ENCODE measurements at regions not wholly inside any gene's neighbourhood (a gene's known extent, or its start where the extent isn't known, plus 50 kb on each side); places are given as distances from the start of the nearest gene placed in this dataset.
"Not testable (repeated sequence)": the region's sequence is repeated elsewhere in the genome, so short reads cannot be mapped to it uniquely, and the experiment has no call there.

DNA sequence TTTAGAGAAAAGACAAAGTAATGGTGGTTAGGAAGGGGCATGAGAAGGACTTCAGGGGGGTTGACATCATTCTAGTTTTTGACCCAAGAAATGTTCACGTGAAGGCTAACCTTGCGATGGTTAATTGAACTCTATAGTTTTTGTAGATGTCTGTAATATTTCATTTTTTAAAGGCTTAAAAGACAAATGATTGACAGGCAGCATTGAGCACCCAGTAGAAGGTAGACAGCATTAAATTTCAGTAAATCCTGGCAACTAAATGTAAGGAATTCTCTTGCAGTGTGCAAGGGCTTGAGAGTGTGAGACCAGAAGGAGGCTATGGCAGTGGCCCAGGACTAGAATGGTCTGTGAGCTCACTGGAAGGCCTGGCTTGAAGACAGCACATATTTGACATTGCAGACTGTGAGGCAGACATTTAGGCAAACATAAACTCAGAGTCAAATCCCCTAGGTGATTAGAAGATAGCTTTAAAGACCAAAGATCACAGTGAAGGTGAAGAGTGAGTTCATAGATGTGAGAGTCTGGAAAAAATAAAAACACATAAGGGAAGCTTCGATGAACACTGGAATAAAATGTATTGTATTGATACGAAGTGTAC, 100.1 kb upstream of the MAP4K4 start:
- CTCF ChIA-PET = interaction anchor here (0.9 to 1.2 kb wide), 2 partner anchors 43 to 179 kb away, joined by 3 read pairs; no protein-coding TSS in a partner anchor
- H3K27ac Mint-ChIP-seq = no peak overlapping the region
- H3K4me1 Mint-ChIP-seq (ENCODE audit: low read depth) = peaks cover 22% of the 10 kb centered on the region
- intact Hi-C loops (cut with micrococcal nuclease) = no loop called here
- H3K9me3 Mint-ChIP-seq = no peaks in the 10 kb centered on the region
- no peak for DNase-seq
- no peaks in the 10 kb centered on the region for H3K27me3 Mint-ChIP-seq (ENCODE audit: low read depth)
- H3K4me3 Mint-ChIP-seq = no peak overlapping the region
- H3K36me3 Mint-ChIP-seq (ENCODE audit: low read depth) = no peaks in the 10 kb centered on the region

DNA sequence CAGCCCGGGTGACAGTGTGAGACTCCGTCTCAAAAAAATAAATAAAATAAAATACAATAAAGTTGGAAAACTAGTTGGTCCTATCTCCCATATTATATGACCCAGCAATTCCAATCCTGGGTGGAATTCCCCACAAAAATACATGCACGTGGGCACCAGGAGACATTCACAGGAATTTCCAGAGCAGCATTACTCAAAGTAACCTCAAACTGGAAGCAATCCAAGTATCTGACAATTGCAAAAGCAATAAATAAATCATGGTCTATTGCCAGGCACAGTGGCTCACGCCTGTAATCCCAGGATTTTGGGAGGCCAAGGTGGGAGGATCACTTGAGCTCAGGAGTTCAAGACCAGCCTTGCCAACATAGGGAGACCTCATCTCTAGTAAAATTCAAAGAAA, 101.2 kb upstream of the MAP4K4 start:
- DNase-seq = no peak
- intact Hi-C loops (cut with micrococcal nuclease) = no loop called here

DNA sequence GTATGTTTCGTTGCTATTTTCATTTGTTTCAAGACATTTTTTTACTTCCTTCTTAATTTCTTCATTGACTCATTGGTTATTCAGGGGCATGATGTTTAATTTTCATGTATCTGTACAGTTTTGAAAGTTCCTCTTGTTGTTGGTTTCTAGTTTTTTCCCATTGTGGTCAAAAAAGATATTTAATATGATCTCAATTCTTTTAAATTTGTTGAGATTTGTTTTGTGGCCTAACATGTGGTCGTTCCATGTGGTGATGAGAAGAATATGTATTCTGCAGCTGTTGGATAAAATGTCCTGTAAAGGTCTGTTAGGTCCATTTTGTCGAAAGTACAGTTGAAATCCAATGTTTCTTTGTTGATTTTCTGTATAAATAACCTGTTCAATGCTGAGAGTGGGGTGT, 110.3 kb upstream of the MAP4K4 start:
- H3K27me3 Mint-ChIP-seq (ENCODE audit: low read depth) = no peaks in the 10 kb centered on the region
- intact Hi-C loops (cut with micrococcal nuclease) = no loop called here
- H3K9me3 Mint-ChIP-seq = peaks cover 8% of the 10 kb centered on the region
- peaks cover 1% of the 10 kb centered on the region for H3K36me3 Mint-ChIP-seq (ENCODE audit: low read depth)
- CTCF ChIA-PET = no interaction called here
- no peak for DNase-seq
- H3K27ac Mint-ChIP-seq = no peak overlapping the region
- no peak overlapping the region for H3K4me3 Mint-ChIP-seq
- no peaks in the 10 kb centered on the region for H3K4me1 Mint-ChIP-seq (ENCODE audit: low read depth)

More for the DNA sequence above, 101.2 kb upstream of the MAP4K4 start:
- no peaks in the 10 kb centered on the region for H3K9me3 Mint-ChIP-seq
- CTCF ChIA-PET = no interaction called here
- peaks cover 22% of the 10 kb centered on the region for H3K4me1 Mint-ChIP-seq (ENCODE audit: low read depth)
- H3K4me3 Mint-ChIP-seq = no peak overlapping the region
- H3K27me3 Mint-ChIP-seq (ENCODE audit: low read depth) = no peaks in the 10 kb centered on the region
- H3K27ac Mint-ChIP-seq = no peak overlapping the region
- H3K36me3 Mint-ChIP-seq (ENCODE audit: low read depth) = no peaks in the 10 kb centered on the region

DNA sequence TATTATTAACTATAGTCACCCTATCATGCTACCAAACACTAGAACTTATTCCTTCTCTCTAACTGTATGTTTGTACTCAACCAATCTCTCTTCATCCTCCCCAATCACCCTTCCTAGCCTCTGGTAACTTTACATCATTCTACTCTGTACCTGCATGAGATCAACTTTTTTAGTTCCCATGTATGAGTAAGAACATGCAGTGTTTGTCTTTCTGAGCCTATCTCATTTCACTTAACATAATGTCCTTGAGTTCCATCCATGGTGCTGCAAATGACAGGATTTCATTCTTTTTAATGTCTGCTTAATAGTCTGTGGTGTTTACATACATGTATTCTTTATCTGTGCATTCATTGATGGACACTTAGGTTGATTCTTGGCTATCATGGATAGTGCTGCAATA, 108.9 kb upstream of the RFX8 start:
- Mint-ChIP-seq H3K27me3 (ENCODE audit: low read depth) (no peaks in the 10 kb centered on the region), H3K27ac (no peak overlapping the region), H3K9me3 (peaks cover 4% of the 10 kb centered on the region), H3K4me1 (ENCODE audit: low read depth) (peaks cover under 1% of the 10 kb centered on the region), H3K4me3 (no peak overlapping the region), H3K36me3 (ENCODE audit: low read depth) (peaks cover 1% of the 10 kb centered on the region)
- CTCF ChIA-PET = no interaction called here
- DNase-seq = no peak
- intact Hi-C loops (cut with micrococcal nuclease) = no loop called here

DNA sequence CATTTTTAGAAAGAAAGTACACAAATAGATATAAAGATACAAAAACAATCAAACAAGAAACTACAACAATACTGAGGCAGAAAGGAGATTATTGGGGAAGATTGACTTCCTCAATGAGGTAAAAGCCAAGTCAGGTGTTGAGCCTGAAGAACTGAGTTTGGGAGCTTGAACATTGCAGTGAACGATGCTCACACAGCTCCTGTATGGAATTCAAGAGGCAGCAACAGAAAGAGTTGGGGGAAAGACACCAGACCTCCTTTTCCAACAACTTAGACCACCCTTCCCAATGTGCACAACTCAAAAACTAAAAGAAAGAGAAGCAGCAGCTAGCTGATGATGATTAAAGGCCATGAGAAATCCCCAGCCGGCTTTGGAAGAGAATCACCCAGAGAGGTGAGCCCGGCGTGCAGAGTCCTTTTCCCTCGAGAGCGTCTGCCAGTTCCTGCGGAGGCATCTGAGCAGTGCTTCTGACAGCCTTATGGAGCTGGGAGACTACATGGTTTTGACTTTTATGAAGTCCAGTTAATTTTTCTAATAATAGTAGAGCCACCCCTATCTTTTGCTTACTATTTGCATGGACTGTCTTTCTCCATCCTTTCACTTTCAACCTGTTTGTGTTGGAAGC, 106.9 kb upstream of the RFX8 start:
- Mint-ChIP-seq H3K4me1 (ENCODE audit: low read depth) (peaks cover 18% of the 10 kb centered on the region), H3K27me3 (ENCODE audit: low read depth) (no peaks in the 10 kb centered on the region), H3K36me3 (ENCODE audit: low read depth) (no peaks in the 10 kb centered on the region), H3K27ac (no peak overlapping the region), H3K4me3 (no peak overlapping the region), H3K9me3 (peaks cover 3% of the 10 kb centered on the region)
- no peak for DNase-seq
- intact Hi-C loops (cut with micrococcal nuclease) = no loop called here
- CTCF ChIA-PET = no interaction called here

DNA sequence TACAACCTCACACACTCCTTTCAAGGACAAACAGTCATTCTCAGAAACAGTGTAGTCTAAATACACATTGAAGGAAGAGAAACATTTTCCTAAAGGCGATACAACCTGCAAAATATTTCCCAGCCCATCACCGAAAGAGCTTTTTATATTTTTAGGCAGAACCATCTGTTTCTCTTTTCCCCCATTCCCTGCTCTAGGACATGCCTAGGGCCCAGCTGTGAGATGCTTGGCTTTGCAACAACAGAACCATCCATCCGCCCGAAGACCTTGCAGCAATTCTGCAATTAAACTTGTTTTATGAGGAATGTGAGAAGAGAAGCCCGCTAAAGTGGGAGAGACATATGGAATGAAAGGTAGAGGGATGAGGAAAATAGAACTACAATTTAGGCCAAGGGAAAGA, 105.6 kb upstream of the RFX8 start:
- Mint-ChIP-seq H3K27ac (no peak overlapping the region), H3K27me3 (ENCODE audit: low read depth) (no peaks in the 10 kb centered on the region), H3K4me3 (no peak overlapping the region), H3K36me3 (ENCODE audit: low read depth) (no peaks in the 10 kb centered on the region), H3K4me1 (ENCODE audit: low read depth) (peaks cover 24% of the 10 kb centered on the region), H3K9me3 (peaks cover 3% of the 10 kb centered on the region)
- DNase-seq = no peak
- intact Hi-C loops (cut with micrococcal nuclease) = no loop called here
- CTCF ChIA-PET = no interaction called here

DNA sequence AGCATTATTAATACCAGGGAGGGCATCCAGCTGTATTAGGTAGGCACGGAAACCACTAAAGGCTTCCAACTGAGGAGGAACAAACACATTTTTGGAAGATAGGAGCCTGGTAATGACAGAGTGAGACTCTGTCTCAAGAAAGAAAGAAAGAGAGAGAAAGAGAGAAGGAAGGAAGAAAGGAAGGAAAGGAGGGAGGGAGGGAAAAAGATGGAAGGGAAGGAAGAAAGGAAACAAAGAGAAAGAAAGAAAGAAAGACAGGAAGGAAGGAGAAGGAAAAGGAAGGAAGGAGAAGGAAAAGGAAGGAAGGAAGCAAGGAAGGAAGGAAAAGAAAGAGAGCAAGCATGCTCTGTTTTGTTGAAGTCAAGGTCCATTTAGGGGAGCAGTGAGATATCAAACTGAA, 103.8 kb upstream of the RFX8 start:
- H3K4me1 Mint-ChIP-seq (ENCODE audit: low read depth) = peaks cover 32% of the 10 kb centered on the region
- no peak overlapping the region for H3K4me3 Mint-ChIP-seq
- CTCF ChIA-PET = no interaction called here
- DNase-seq = no peak
- intact Hi-C loops (cut with micrococcal nuclease) = no loop called here
- no peaks in the 10 kb centered on the region for H3K27me3 Mint-ChIP-seq (ENCODE audit: low read depth)
- H3K9me3 Mint-ChIP-seq = no peaks in the 10 kb centered on the region
- no peaks in the 10 kb centered on the region for H3K36me3 Mint-ChIP-seq (ENCODE audit: low read depth)
- H3K27ac Mint-ChIP-seq = no peak overlapping the region

DNA sequence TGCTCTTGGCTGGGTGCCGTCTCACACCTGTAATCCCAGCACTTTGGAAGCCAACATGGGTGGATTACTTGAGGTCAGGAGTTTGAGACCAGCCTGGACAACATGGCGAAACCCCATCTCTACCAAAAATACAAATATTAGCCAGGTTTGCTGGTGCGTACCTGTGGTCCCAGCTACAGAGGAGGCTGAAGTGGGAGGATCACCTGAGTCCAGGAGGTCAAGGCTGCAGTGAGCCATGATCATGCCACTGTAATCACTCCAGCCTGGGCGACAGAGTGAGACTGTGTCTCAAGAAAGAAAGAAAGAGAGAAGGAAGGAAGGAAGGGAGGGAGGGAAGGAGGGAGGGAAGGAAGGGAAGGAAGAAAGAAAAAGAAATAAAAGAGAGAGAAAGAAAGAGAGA, 103.2 kb upstream of the RFX8 start:
- H3K27me3 Mint-ChIP-seq (ENCODE audit: low read depth); H3K9me3 Mint-ChIP-seq; intact Hi-C loops (cut with micrococcal nuclease); H3K4me3 Mint-ChIP-seq; DNase-seq; CTCF ChIA-PET; H3K36me3 Mint-ChIP-seq (ENCODE audit: low read depth); H3K27ac Mint-ChIP-seq: not testable (repeated sequence)
- peaks cover 32% of the 10 kb centered on the region for H3K4me1 Mint-ChIP-seq (ENCODE audit: low read depth)

DNA sequence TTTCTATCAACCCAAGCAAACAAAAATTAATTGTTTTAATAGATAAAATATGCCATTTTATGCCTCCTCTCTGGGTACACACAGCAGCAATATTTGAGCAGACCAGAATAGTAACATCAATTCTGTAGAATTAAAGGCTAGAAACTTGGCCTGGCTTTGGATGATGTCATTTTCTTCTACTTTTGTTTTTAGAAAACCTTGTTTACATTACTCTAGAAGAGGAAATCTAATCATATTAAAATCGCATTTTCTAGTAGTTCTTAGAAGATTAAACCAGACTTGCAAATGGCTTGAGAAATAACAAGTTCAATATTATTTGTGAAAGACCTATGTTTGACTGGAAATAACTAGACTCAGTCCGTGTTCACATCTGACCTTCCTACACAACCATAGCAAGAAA, 102.3 kb upstream of the RFX8 start:
- Mint-ChIP-seq H3K36me3 (ENCODE audit: low read depth) (no peaks in the 10 kb centered on the region), H3K27ac (no peak overlapping the region), H3K4me1 (ENCODE audit: low read depth) (peaks cover 33% of the 10 kb centered on the region), H3K4me3 (no peak overlapping the region), H3K9me3 (no peaks in the 10 kb centered on the region), H3K27me3 (ENCODE audit: low read depth) (no peaks in the 10 kb centered on the region)
- CTCF ChIA-PET = no interaction called here
- DNase-seq = no peak
- intact Hi-C loops (cut with micrococcal nuclease) = no loop called here

DNA sequence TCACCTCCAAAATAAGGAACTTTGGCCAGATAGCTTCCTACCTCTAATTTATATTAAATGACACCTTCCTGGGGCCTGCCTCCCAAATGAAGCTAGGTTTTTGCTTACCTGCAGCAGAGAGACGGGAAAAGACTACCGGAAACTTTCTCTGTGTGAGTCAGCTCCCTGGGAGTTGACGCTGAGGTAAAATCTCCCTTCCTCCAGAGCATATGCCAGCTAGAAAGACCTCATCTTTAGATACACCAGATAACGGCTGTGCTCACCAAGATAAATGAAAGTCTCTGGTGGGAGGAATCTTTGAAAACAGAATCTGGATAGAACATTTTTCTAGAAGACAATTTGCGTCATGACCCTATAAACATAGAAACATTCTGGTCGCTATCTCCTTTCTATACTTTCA, 99.7 kb upstream of the RFX8 start:
- Mint-ChIP-seq H3K27ac (no peak overlapping the region), H3K4me3 (no peak overlapping the region), H3K4me1 (ENCODE audit: low read depth) (peaks cover 47% of the 10 kb centered on the region), H3K36me3 (ENCODE audit: low read depth) (no peaks in the 10 kb centered on the region), H3K9me3 (no peaks in the 10 kb centered on the region), H3K27me3 (ENCODE audit: low read depth) (no peaks in the 10 kb centered on the region)
- intact Hi-C loops (cut with micrococcal nuclease) = no loop called here
- CTCF ChIA-PET = no interaction called here
- DNase-seq = no peak

DNA sequence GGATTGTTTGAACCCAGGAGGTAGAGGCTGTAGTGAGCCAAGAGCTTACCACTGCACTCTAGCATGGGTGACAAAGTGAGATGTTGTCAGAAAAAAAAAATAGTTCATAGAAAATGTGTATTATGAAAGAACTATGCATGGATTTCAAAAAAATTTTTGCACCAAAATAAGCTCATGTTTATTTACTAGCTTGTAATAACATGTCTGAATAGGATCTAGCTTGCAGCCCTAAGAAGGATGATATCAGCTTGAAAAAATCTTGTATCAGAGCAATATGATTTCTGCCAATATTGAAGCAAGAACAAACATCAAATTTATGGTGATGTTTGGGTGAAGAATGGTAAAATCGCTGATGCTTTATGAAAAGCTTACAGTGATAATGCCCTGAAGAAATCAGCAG, 97.0 kb upstream of the RFX8 start:
- Mint-ChIP-seq H3K27ac (no peak overlapping the region), H3K4me3 (no peak overlapping the region), H3K9me3 (no peaks in the 10 kb centered on the region), H3K27me3 (ENCODE audit: low read depth) (no peaks in the 10 kb centered on the region), H3K4me1 (ENCODE audit: low read depth) (peaks cover 35% of the 10 kb centered on the region), H3K36me3 (ENCODE audit: low read depth) (no peaks in the 10 kb centered on the region)
- no peak for DNase-seq
- CTCF ChIA-PET = interaction anchor here (1.3 kb wide), 2 partner anchors 182 to 230 kb away, joined by 3 to 5 read pairs; no protein-coding TSS in a partner anchor
- intact Hi-C loops (cut with micrococcal nuclease) = no loop called here

DNA sequence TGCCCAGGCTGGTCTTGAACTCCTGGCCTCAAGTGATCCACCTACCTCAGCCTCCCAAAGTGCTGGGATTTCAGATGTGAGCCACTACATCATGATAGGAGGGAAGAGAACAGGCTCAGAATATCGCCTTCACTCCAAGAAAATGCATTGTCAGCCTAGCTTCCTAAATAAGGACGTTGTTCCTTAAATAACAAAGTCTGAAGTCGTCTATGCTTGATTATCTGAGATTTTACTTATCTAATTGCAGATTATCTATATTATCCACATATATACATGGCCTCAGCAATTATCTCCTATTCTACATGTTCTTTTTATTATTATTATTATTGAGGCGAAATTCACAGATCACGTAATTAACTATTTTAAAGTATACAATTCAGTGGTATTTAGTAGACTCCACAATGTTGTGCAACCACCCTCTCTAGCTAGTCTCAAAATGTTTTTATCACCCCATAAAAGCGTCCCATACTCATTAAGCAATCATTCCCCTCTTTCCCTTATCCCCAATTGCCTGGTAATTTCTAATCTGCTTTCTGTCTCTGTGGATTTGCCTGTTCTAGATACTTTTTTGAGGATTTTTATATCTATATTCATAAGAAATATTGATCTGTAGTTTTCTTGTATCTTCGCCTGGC, 95.1 kb upstream of the RFX8 start:
- CTCF ChIA-PET = interaction anchor here (0.7 to 1.2 kb wide), 2 partner anchors 65 to 255 kb away, joined by 3 to 4 read pairs; no protein-coding TSS in a partner anchor
- H3K9me3 Mint-ChIP-seq = no peaks in the 10 kb centered on the region
- no peak for DNase-seq
- H3K4me3 Mint-ChIP-seq = no peak overlapping the region
- no peaks in the 10 kb centered on the region for H3K36me3 Mint-ChIP-seq (ENCODE audit: low read depth)
- no peak overlapping the region for H3K27ac Mint-ChIP-seq
- intact Hi-C loops (cut with micrococcal nuclease) = no loop called here
- H3K27me3 Mint-ChIP-seq (ENCODE audit: low read depth) = no peaks in the 10 kb centered on the region
- H3K4me1 Mint-ChIP-seq (ENCODE audit: low read depth) = peaks cover 31% of the 10 kb centered on the region

DNA sequence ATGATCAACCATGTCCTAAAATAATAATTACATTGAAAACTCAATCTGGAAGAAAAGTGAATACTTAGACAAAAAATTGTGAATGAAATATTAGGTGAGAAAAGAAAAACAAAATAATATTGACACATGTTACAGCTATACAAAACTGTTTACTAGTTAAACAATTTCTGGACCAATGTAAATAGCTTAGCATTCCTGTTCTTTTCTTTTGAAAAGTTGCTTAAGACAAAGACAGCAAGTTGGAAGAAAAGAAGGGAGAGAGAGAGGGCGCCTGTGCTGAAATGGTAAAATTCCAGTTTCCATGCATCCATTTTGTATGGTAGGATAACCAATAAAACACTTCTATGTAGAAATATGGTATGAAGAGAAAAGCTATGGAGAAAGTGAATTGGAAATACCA, 94.1 kb upstream of the RFX8 start:
- Mint-ChIP-seq H3K36me3 (ENCODE audit: low read depth) (no peaks in the 10 kb centered on the region), H3K9me3 (no peaks in the 10 kb centered on the region), H3K4me1 (ENCODE audit: low read depth) (peaks cover 29% of the 10 kb centered on the region), H3K4me3 (no peak overlapping the region), H3K27ac (no peak overlapping the region), H3K27me3 (ENCODE audit: low read depth) (no peaks in the 10 kb centered on the region)
- DNase-seq = no peak
- intact Hi-C loops (cut with micrococcal nuclease) = no loop called here
- CTCF ChIA-PET = interaction anchor here (0.7 kb wide), 1 partner anchor 256 kb away, joined by 4 read pairs; no protein-coding TSS in a partner anchor
